ENCODE measurements at regions not wholly inside any gene's neighbourhood (a gene's known extent, or its start where the extent isn't known, plus 50 kb on each side); places are given as distances from the start of the nearest gene placed in this dataset.

DNA sequence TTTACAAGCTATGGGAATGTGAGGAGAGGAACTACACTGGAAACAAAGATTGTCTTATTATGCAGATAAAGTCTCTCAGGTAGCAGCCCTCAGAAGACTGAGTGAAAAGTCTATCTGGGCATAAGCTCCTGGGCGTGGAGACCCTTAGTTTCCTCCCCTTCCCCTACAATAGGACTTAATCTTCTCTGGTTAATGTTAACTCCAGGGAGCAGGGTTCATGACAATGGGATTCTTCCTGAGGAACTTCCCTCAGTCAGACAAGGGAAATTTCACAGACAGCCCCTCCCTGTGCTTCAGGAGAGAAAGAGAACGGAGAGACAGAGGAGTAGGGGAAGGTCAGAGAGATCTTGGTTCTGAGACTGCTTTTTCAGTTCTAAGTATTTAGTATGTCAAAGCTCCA is 1428.6 kb downstream of the LRRC4C start:
- intact Hi-C loops (cut with DNase I; ENCODE audit: low total_unique reads), result no loop called here
- no peak overlapping the region for H3K4me3 ChIP-seq (ENCODE audit: low read depth, poor library complexity, severe bottlenecking)
- no peak for TF ChIP-seq POLR2A (IDR thresholded peaks at IDR 0.05)
- TF ChIP-seq, protein P1, sequence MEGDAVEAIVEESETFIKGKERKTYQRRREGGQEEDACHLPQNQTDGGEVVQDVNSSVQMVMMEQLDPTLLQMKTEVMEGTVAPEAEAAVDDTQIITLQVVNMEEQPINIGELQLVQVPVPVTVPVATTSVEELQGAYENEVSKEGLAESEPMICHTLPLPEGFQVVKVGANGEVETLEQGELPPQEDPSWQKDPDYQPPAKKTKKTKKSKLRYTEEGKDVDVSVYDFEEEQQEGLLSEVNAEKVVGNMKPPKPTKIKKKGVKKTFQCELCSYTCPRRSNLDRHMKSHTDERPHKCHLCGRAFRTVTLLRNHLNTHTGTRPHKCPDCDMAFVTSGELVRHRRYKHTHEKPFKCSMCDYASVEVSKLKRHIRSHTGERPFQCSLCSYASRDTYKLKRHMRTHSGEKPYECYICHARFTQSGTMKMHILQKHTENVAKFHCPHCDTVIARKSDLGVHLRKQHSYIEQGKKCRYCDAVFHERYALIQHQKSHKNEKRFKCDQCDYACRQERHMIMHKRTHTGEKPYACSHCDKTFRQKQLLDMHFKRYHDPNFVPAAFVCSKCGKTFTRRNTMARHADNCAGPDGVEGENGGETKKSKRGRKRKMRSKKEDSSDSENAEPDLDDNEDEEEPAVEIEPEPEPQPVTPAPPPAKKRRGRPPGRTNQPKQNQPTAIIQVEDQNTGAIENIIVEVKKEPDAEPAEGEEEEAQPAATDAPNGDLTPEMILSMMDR (IDR thresholded peaks at IDR 0.05), result no peak
- no peak for DNase-seq (ENCODE audit: low spot score in 2 of 2)
- WGBS, 2 donors, result 63 to 66% methylated on average over 2 of the region's 2 CpGs

DNA sequence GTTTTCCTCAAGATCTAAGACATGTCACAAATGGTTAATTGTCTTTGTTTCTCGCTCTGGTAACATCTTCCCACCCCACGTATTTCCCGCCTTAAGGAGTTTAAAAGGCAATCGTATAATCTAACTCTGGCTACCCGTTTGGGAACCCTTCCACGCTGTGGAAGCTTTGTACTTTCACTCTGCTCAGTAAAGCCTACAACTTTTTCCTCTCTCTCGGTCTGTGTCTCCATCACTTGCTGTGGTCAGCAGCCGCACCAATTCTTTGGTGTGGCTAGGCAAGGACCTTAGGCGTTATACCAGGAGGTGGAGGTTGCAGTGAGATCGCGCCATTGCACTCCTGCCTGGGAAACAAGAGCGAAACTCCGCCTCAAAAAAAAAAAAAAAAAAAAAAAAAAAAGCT is 1430.1 kb downstream of the LRRC4C start:
- WGBS, 2 donors, result 52 to 62% methylated on average over 13 of the region's 13 CpGs
- DNase-seq (ENCODE audit: low spot score in 2 of 2), result no peak
- intact Hi-C loops (cut with DNase I; ENCODE audit: low total_unique reads), result no loop called here
- no peak for TF ChIP-seq POLR2A (IDR thresholded peaks at IDR 0.05)
- TF ChIP-seq, protein P1 (IDR thresholded peaks at IDR 0.05), result no peak
- H3K4me3 ChIP-seq (ENCODE audit: low read depth, poor library complexity, severe bottlenecking), result no peak overlapping the region

DNA sequence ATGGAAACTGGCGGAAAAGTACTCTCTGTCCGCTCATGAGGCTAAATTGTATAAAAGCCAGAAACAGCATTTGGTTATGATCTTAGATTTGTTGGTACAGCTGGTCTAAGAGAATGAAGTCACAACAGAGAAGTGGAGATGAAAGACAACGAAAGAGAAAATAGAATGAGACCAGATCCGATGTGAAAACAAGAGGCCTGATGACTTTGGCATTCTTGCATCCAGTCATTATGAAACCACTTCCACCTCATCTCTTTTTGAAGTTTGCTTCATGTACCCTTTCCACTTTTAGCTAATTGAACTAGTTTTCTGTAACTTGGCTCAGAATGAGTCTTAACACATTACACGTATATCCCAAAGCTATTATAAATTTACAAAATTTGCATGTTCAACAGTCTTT is 1431.7 kb downstream of the LRRC4C start:
- intact Hi-C loops (cut with DNase I; ENCODE audit: low total_unique reads), result no loop called here
- no peak for DNase-seq (ENCODE audit: low spot score in 2 of 2)
- no peak overlapping the region for H3K4me3 ChIP-seq (ENCODE audit: low read depth, poor library complexity, severe bottlenecking)
- TF ChIP-seq, protein P1 (IDR thresholded peaks at IDR 0.05), result no peak
- no peak for TF ChIP-seq POLR2A (IDR thresholded peaks at IDR 0.05)
- 63 to 66% methylated on average over 5 of the region's 5 CpGs for WGBS, 2 donors

DNA sequence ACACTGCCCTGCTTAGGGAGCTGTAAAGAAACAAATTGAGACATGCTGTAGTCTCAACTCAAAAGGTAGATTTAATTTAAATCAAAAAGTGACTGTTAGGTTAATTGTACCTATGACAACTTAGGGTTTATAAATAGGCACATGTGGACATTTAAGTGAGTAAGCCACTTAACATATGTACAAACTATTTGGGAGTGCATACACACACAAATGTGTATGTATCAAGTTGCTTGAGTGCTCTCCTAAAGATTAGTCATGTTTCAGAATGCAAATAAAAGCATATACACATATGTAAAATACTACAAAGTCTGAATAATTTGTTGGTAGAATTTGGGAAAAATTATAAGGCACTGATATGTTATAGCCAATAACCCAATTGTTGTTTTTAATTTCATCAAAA is 1435.7 kb downstream of the LRRC4C start:
- H3K4me3 ChIP-seq (ENCODE audit: low read depth, poor library complexity, severe bottlenecking), result no peak overlapping the region
- TF ChIP-seq POLR2A (IDR thresholded peaks at IDR 0.05), result no peak
- TF ChIP-seq, protein P1 (IDR thresholded peaks at IDR 0.05), result no peak
- DNase-seq (ENCODE audit: low spot score in 2 of 2), result no peak
- intact Hi-C loops (cut with DNase I; ENCODE audit: low total_unique reads), result no loop called here

DNA sequence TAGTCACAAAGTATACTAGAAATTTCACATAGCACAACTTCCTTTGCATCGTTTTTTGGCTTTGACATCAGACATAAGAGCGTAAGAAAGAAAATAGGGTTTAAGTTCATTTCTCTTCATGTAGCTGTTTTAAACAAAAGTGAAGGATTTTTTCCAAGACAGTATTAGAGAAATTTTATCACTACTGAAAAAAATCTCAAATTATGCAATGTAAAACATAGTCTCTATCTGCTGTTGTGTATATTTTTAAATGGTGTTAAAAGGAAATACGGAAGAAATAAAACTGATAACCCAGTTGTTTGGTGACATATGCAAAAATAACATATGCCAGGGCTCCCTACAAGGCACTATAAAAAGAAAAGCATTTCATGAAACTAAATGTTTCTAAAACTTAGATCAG is 1449.4 kb downstream of the LRRC4C start:
- WGBS, 2 donors, result 80 to 83% methylated on average over 3 of the region's 3 CpGs
- DNase-seq (ENCODE audit: low spot score in 2 of 2), result no peak
- intact Hi-C loops (cut with DNase I; ENCODE audit: low total_unique reads), result no loop called here
- TF ChIP-seq, protein P1 (IDR thresholded peaks at IDR 0.05), result no peak
- TF ChIP-seq POLR2A (IDR thresholded peaks at IDR 0.05), result no peak
- H3K4me3 ChIP-seq (ENCODE audit: low read depth, poor library complexity, severe bottlenecking), result no peak overlapping the region

DNA sequence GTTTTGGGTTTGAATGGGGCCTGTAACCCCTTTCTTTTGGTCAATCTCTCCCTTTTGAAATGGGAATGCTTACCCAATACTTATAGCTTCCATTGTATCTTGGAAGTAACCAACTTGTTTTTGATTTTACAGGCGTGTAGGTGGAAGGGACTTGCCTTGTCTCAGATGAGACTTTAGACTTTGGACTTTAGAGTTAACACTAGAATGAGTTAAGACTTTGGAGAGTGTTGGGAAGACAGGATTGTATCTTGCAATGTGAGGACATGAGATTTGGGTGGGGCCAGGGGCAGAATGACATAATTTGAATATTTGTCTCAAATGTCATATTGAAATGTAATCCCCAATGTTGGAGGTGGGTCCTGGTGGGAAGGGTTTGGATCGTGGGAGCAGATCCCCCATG is 1466.9 kb downstream of the LRRC4C start:
- H3K4me3 ChIP-seq (ENCODE audit: low read depth, poor library complexity, severe bottlenecking), result no peak overlapping the region
- 68 to 77% methylated on average over 2 of the region's 2 CpGs for WGBS, 2 donors
- TF ChIP-seq, protein P1 (IDR thresholded peaks at IDR 0.05), result no peak
- TF ChIP-seq POLR2A (IDR thresholded peaks at IDR 0.05), result no peak
- no peak for DNase-seq (ENCODE audit: low spot score in 2 of 2)
- intact Hi-C loops (cut with DNase I; ENCODE audit: low total_unique reads), result loop anchor here (2.0 kb wide), 1 partner anchor 18 kb away; no protein-coding TSS in a partner anchor

Measured in lower leg skin (tissue), 4 donors.